BLaER1 treated with 17β-estradiol and CSF1 and Interleukin-3, amounts not matched to agents 10 nM and 100 nM (cell line): ENCODE measurements at regions not wholly inside any gene's neighbourhood (a gene's known extent, or its start where the extent isn't known, plus 50 kb on each side); places are given as distances from the start of the nearest gene placed in this dataset.

Source experiments
- H3K27ac ChIP-seq, 11 experiments: shearing (Covaris generic); formaldehyde crosslinking; 2 replicates each; pipeline ENCODE4 v1.8.1; 2022
- H3K27me3 ChIP-seq, 11 experiments: shearing (Covaris generic); formaldehyde crosslinking; 2 replicates each; pipeline ENCODE4 v1.8.1; 2022
- H3K36me3 ChIP-seq, 11 experiments: shearing (Covaris generic); formaldehyde crosslinking; 2 replicates each; pipeline ENCODE4 v1.8.1; 2022
- H3K4me1 ChIP-seq, 10 experiments: shearing (Covaris generic); formaldehyde crosslinking; 2 replicates each; pipeline ENCODE4 v1.8.1; 2022
- H3K4me2 ChIP-seq, 11 experiments: shearing (Covaris generic); formaldehyde crosslinking; 2 replicates each; pipeline ENCODE4 v1.8.1; 2022
- H3K4me3 ChIP-seq, 10 experiments: shearing (Covaris generic); formaldehyde crosslinking; 2 replicates each; pipeline ENCODE4 v1.8.1; 2022
- H3K9ac ChIP-seq, 11 experiments: shearing (Covaris generic); formaldehyde crosslinking; 2 replicates each; pipeline ENCODE4 v1.8.1; 2022
- H3K9me3 ChIP-seq, 11 experiments: shearing (Covaris generic); formaldehyde crosslinking; replicated peaks in 1 of 11; 2 replicates each; pipeline ENCODE4 v1.8.1; 2022
- H4K20me1 ChIP-seq, 11 experiments: shearing (Covaris generic); formaldehyde crosslinking; 2 replicates each; pipeline ENCODE4 v1.8.1; 2022
- Cebpa-rat ChIP-seq, 11 experiments: shearing (Covaris generic); IDR thresholded peaks; 2 replicates each; pipeline ENCODE4 v1.8.1; 2022

- no peak overlapping the region for H3K4me3 ChIP-seq
- H3K9me3 ChIP-seq = peaks cover 10 to 21% (median 17%) of the 10 kb centered on the region in 11 experiments; a peak in 21 of 22 replicates
- no peak overlapping the region for H3K27ac ChIP-seq
These were observed 470.1 kb upstream of the HS3ST1 start for GRCh38 chr4:11898796-11899195.

GRCh38 chr4:11895766-11896165, 467.1 kb upstream of the HS3ST1 start:
- H3K9me3 ChIP-seq = peaks cover 10 to 21% (median 17%) of the 10 kb centered on the region in 11 experiments; a peak in 21 of 22 replicates
- no peak overlapping the region for H3K27ac ChIP-seq
- H4K20me1 ChIP-seq = no peaks in the 10 kb centered on the region
- no peak overlapping the region for H3K4me2 ChIP-seq
- no peaks in the 10 kb centered on the region for H3K4me1 ChIP-seq
- TF ChIP-seq Cebpa-rat (IDR thresholded peaks at IDR 0.05) = no peak
- H3K27me3 ChIP-seq = no peaks in the 10 kb centered on the region
- no peak overlapping the region for H3K9ac ChIP-seq
- no peak overlapping the region for H3K4me3 ChIP-seq
- no peaks in the 10 kb centered on the region for H3K36me3 ChIP-seq

More at GRCh38 chr4:11898796-11899195, 470.1 kb upstream of the HS3ST1 start:
- Histone ChIP-seq H3K4me2 (no peak overlapping the region), H4K20me1 (no peaks in the 10 kb centered on the region), H3K4me1 (no peaks in the 10 kb centered on the region), H3K36me3 (no peaks in the 10 kb centered on the region), H3K27me3 (no peaks in the 10 kb centered on the region), H3K9ac (no peak overlapping the region)
- no peak for TF ChIP-seq Cebpa-rat (IDR thresholded peaks at IDR 0.05)

GRCh38 chr4:11894977-11895376, 466.3 kb upstream of the HS3ST1 start:
- Histone ChIP-seq H3K4me1 (no peaks in the 10 kb centered on the region), H3K9me3 (peaks cover 10 to 21% (median 17%) of the 10 kb centered on the region in 11 experiments; a peak in 21 of 22 replicates), H4K20me1 (no peaks in the 10 kb centered on the region), H3K4me2 (no peak overlapping the region), H3K27me3 (no peaks in the 10 kb centered on the region), H3K9ac (no peak overlapping the region), H3K36me3 (no peaks in the 10 kb centered on the region), H3K27ac (no peak overlapping the region), H3K4me3 (no peak overlapping the region)
- no peak for TF ChIP-seq Cebpa-rat (IDR thresholded peaks at IDR 0.05)

GRCh38 chr4:11894221-11894620, 465.5 kb upstream of the HS3ST1 start:
- H3K27me3 ChIP-seq = no peaks in the 10 kb centered on the region
- no peaks in the 10 kb centered on the region for H4K20me1 ChIP-seq
- H3K9me3 ChIP-seq = peaks cover 10 to 21% (median 17%) of the 10 kb centered on the region in 11 experiments; a peak in 21 of 22 replicates
- H3K36me3 ChIP-seq = no peaks in the 10 kb centered on the region
- H3K4me1 ChIP-seq = no peaks in the 10 kb centered on the region
- no peak overlapping the region for H3K4me2 ChIP-seq
- no peak overlapping the region for H3K4me3 ChIP-seq
- no peak for TF ChIP-seq Cebpa-rat (IDR thresholded peaks at IDR 0.05)
- H3K27ac ChIP-seq = no peak overlapping the region
- no peak overlapping the region for H3K9ac ChIP-seq

GRCh38 chr4:11889099-11889498, 460.4 kb upstream of the HS3ST1 start:
- H3K4me1 ChIP-seq = no peaks in the 10 kb centered on the region
- H3K27me3 ChIP-seq = no peaks in the 10 kb centered on the region
- no peak for TF ChIP-seq Cebpa-rat (IDR thresholded peaks at IDR 0.05)
- no peaks in the 10 kb centered on the region for H4K20me1 ChIP-seq
- H3K36me3 ChIP-seq = no peaks in the 10 kb centered on the region
- no peak overlapping the region for H3K4me2 ChIP-seq
- no peak overlapping the region for H3K27ac ChIP-seq
- H3K9ac ChIP-seq = no peak overlapping the region
- no peaks in the 10 kb centered on the region for H3K9me3 ChIP-seq
- no peak overlapping the region for H3K4me3 ChIP-seq

GRCh38 chr4:11881947-11882346, 453.3 kb upstream of the HS3ST1 start:
- Histone ChIP-seq H4K20me1 (no peaks in the 10 kb centered on the region), H3K9me3 (peaks cover 0 to 4% (median 0%) of the 10 kb centered on the region in 11 experiments; a peak in 4 of 22 replicates), H3K27ac (no peak overlapping the region), H3K4me1 (no peaks in the 10 kb centered on the region), H3K27me3 (no peaks in the 10 kb centered on the region), H3K36me3 (no peaks in the 10 kb centered on the region), H3K4me2 (no peak overlapping the region), H3K9ac (no peak overlapping the region), H3K4me3 (no peak overlapping the region)
- no peak for TF ChIP-seq Cebpa-rat (IDR thresholded peaks at IDR 0.05)

- no peak overlapping the region for H3K27ac ChIP-seq
- H3K27me3 ChIP-seq = no peaks in the 10 kb centered on the region
- no peaks in the 10 kb centered on the region for H3K4me1 ChIP-seq
- H3K4me3 ChIP-seq = no peak overlapping the region
- H3K36me3 ChIP-seq = no peaks in the 10 kb centered on the region
- H4K20me1 ChIP-seq = no peaks in the 10 kb centered on the region
- no peak overlapping the region for H3K4me2 ChIP-seq
- TF ChIP-seq Cebpa-rat (IDR thresholded peaks at IDR 0.05) = no peak
- peaks cover 1 to 10% (median 5%) of the 10 kb centered on the region in 11 experiments; a peak in 20 of 22 replicates for H3K9me3 ChIP-seq
- no peak overlapping the region for H3K9ac ChIP-seq
These were observed 452.7 kb upstream of the HS3ST1 start for GRCh38 chr4:11881364-11881763.

GRCh38 chr4:11878241-11878640, 449.5 kb upstream of the HS3ST1 start:
- Histone ChIP-seq H3K36me3 (no peaks in the 10 kb centered on the region; a peak in 1 of 22 replicates), H3K9ac (no peak overlapping the region), H4K20me1 (no peaks in the 10 kb centered on the region), H3K27ac (no peak overlapping the region), H3K4me3 (no peak overlapping the region), H3K27me3 (no peaks in the 10 kb centered on the region), H3K4me2 (no peak overlapping the region), H3K9me3 (peaks cover 14 to 22% (median 17%) of the 10 kb centered on the region in 11 experiments), H3K4me1 (no peaks in the 10 kb centered on the region)
- TF ChIP-seq Cebpa-rat (IDR thresholded peaks at IDR 0.05) = no peak

GRCh38 chr4:11876104-11876503, 447.4 kb upstream of the HS3ST1 start:
- TF ChIP-seq Cebpa-rat (IDR thresholded peaks at IDR 0.05) = no peak
- H4K20me1 ChIP-seq = no peaks in the 10 kb centered on the region
- no peak overlapping the region for H3K4me3 ChIP-seq
- no peak overlapping the region for H3K9ac ChIP-seq
- H3K4me1 ChIP-seq = no peaks in the 10 kb centered on the region
- peaks cover 14 to 22% (median 17%) of the 10 kb centered on the region in 11 experiments for H3K9me3 ChIP-seq
- no peak overlapping the region for H3K4me2 ChIP-seq
- no peaks in the 10 kb centered on the region for H3K27me3 ChIP-seq
- no peaks in the 10 kb centered on the region; a peak in 1 of 22 replicates for H3K36me3 ChIP-seq
- no peak overlapping the region for H3K27ac ChIP-seq

GRCh38 chr4:11869191-11869870, 440.6 kb upstream of the HS3ST1 start:
- no peak overlapping the region for H3K9ac ChIP-seq
- no peak overlapping the region for H3K27ac ChIP-seq
- H3K36me3 ChIP-seq = no peaks in the 10 kb centered on the region
- H3K27me3 ChIP-seq = no peaks in the 10 kb centered on the region
- no peaks in the 10 kb centered on the region for H3K9me3 ChIP-seq
- TF ChIP-seq Cebpa-rat (IDR thresholded peaks at IDR 0.05) = no peak
- no peaks in the 10 kb centered on the region for H4K20me1 ChIP-seq
- peaks cover 0 to 13% (median 0%) of the 10 kb centered on the region in 10 experiments; a peak in 5 of 20 replicates for H3K4me1 ChIP-seq
- no peak overlapping the region for H3K4me3 ChIP-seq
- no peak overlapping the region for H3K4me2 ChIP-seq
